Mesenchymal stem cell (in vitro differentiated cells and primary cell): ENCODE measurements at regions not wholly inside any gene's neighbourhood (a gene's known extent, or its start where the extent isn't known, plus 50 kb on each side); places are given as distances from the start of the nearest gene placed in this dataset.

Experiments
- DNase-seq: peaks from one replicate; pipeline ENCODE4 v3.0.0-alpha.2; 2013
- H2AFZ ChIP-seq: one replicate; pipeline ENCODE4 v1.6.1; 2013; ENCODE audit warnings: low read depth, mild to moderate bottlenecking, control low read depth, inconsistent platforms, low read length, moderate library complexity
- H2AK5ac ChIP-seq: 2 replicates; pipeline ENCODE4 v1.6.1; 2013; ENCODE audit warnings: low read length, moderate library complexity, mild to moderate bottlenecking, inconsistent platforms; ENCODE audit not compliant: severe bottlenecking
- H2BK120ac ChIP-seq: one replicate; pipeline ENCODE4 v1.6.1; 2013; ENCODE audit warnings: low read depth, mild to moderate bottlenecking, inconsistent platforms, low read length, moderate library complexity
- H2BK12ac ChIP-seq, 2 experiments: one replicate each; pipeline ENCODE4 v1.6.1; 2013; ENCODE audit warnings: inconsistent platforms in 2 of 2, low read length in 2 of 2, mild to moderate bottlenecking in 2 of 2, moderate library complexity in 2 of 2, control low read depth in 1 of 2
- H2BK15ac ChIP-seq: one replicate; pipeline ENCODE4 v1.6.1; 2013; ENCODE audit warnings: mild to moderate bottlenecking, low read depth, inconsistent platforms; ENCODE audit not compliant: poor library complexity, severe bottlenecking
- H2BK5ac ChIP-seq: 2 replicates; pipeline ENCODE4 v1.6.1; 2013; ENCODE audit warnings: low read depth, mild to moderate bottlenecking, low read length, control low read depth, inconsistent platforms; ENCODE audit not compliant: poor library complexity, severe bottlenecking
- H3K14ac ChIP-seq, 2 experiments: one replicate each; pipeline ENCODE4 v1.6.1; 2013; ENCODE audit warnings: inconsistent platforms in 2 of 2, low read length in 2 of 2, control low read depth in 1 of 2, mild to moderate bottlenecking in 1 of 2, moderate library complexity in 1 of 2
- H3K18ac ChIP-seq, 2 experiments: one replicate each; pipeline ENCODE4 v1.6.1; 2013; ENCODE audit warnings: inconsistent platforms in 2 of 2, low read length in 2 of 2, control low read depth in 1 of 2, low read depth in 1 of 2, mild to moderate bottlenecking in 1 of 2
- H3K23ac ChIP-seq, 2 experiments: one replicate each; pipeline ENCODE4 v1.6.1; 2013; ENCODE audit warnings: inconsistent platforms in 2 of 2, low read length in 2 of 2, mild to moderate bottlenecking in 2 of 2, moderate library complexity in 2 of 2, control low read depth in 1 of 2
- H3K27ac ChIP-seq: 2 replicates; pipeline ENCODE4 v1.5.1; 2013; ENCODE audit warnings: mild to moderate bottlenecking, moderate library complexity, low read length, control low read depth, inconsistent platforms; ENCODE audit not compliant: poor library complexity, severe bottlenecking
- H3K27me3 ChIP-seq, 2 experiments: 2 replicates each; pipeline versions ENCODE4 v1.6.1 to v1.7.0; 2013; ENCODE audit warnings: low read length in 2 of 2, mild to moderate bottlenecking in 2 of 2, moderate library complexity in 2 of 2, control low read depth in 1 of 2, inconsistent platforms in 1 of 2; ENCODE audit not compliant: control insufficient read depth in 1 of 2, insufficient read depth in 1 of 2
- H3K36me3 ChIP-seq, 2 experiments: 2 replicates each; pipeline versions ENCODE4 v1.6.1 to v1.7.0; 2013; ENCODE audit warnings: low read length in 2 of 2, control low read depth in 1 of 2, inconsistent platforms in 1 of 2, low read depth in 1 of 2, mild to moderate bottlenecking in 1 of 2; ENCODE audit not compliant: insufficient read depth in 2 of 2, control insufficient read depth in 1 of 2
- H3K4ac ChIP-seq, 2 experiments: one replicate each; pipeline ENCODE4 v1.6.1; 2013; ENCODE audit warnings: inconsistent platforms in 2 of 2, low read length in 2 of 2, mild to moderate bottlenecking in 2 of 2, moderate library complexity in 2 of 2, control low read depth in 1 of 2, low read depth in 1 of 2
- H3K4me1 ChIP-seq: 2 replicates; pipeline ENCODE4 v1.6.1; 2013; ENCODE audit warnings: low read depth, low read length, control low read depth; ENCODE audit not compliant: control insufficient read depth, insufficient read depth
- H3K4me2 ChIP-seq: 2 replicates; pipeline ENCODE4 v1.6.1; 2013; ENCODE audit warnings: low read length, mild to moderate bottlenecking, inconsistent platforms; ENCODE audit not compliant: poor library complexity, severe bottlenecking
- H3K4me3 ChIP-seq, 2 experiments: 2 replicates each; pipeline versions ENCODE4 v1.5.1 to v1.7.0; 2013; ENCODE audit warnings: low read length in 2 of 2, mild to moderate bottlenecking in 2 of 2, control low read depth in 1 of 2, low read depth in 1 of 2; ENCODE audit not compliant: insufficient read depth in 1 of 2
- H3K79me1 ChIP-seq: replicated peaks from 2 replicates; pipeline ENCODE4 v1.6.1; 2013; ENCODE audit warnings: mild to moderate bottlenecking, control low read depth, low read length, inconsistent platforms; ENCODE audit not compliant: poor library complexity, severe bottlenecking
- H3K9ac ChIP-seq: 2 replicates; pipeline ENCODE4 v1.7.0; 2013; ENCODE audit warnings: mild to moderate bottlenecking, low read length, moderate library complexity
- H3K9me3 ChIP-seq: 2 replicates; pipeline ENCODE4 v1.7.0; 2013; ENCODE audit warnings: mild to moderate bottlenecking, low read length; ENCODE audit not compliant: control insufficient read depth
- H4K8ac ChIP-seq: one replicate; pipeline ENCODE4 v1.6.1; 2013; ENCODE audit warnings: inconsistent platforms, mild to moderate bottlenecking, low read length, moderate library complexity
- H4K91ac ChIP-seq: one replicate; pipeline ENCODE4 v1.6.1; 2013; ENCODE audit warnings: mild to moderate bottlenecking, low read length, inconsistent platforms
- WGBS: methylation state at CpG from one replicate; pipeline ENCODE4 v1.1.7; 2013; ENCODE audit warnings: mixed read lengths; 5-methylcytosine and 5-hydroxymethylcytosine counted together

DNA sequence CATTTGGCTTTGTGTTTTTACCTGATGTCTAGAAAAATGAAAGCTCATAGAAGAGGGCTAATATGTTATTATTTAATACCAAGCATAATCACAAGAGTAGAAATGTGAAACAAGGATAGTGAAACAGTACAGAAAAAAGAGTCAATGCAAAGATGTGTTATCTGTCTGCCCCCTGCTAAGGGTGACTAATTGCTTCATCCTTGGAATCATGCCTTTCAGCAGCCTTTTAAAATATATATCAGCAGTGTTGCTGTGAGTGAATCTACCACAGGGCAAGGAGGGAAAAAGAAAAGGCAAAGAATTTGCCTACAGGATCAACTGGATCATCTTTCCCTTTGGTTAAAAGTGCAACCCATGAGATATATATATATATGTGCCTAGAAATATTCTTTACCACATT, 867.2 kb upstream of the RAG2 start:
- H2BK15ac ChIP-seq: no peak overlapping the region
- no peak overlapping the region for H3K18ac ChIP-seq
- no peak overlapping the region for H3K4me2 ChIP-seq
- no peak overlapping the region for H2BK120ac ChIP-seq
- H3K27me3 ChIP-seq: no peaks in the 10 kb centered on the region
- H2BK5ac ChIP-seq: no peak overlapping the region
- H3K4ac ChIP-seq: no peak overlapping the region
- H4K8ac ChIP-seq: no peak overlapping the region
- H3K9ac ChIP-seq: no peak overlapping the region
- H3K79me1 ChIP-seq: no peaks in the 10 kb centered on the region
- no peak for DNase-seq
- no peak overlapping the region for H3K23ac ChIP-seq
- H3K9me3 ChIP-seq: no peaks in the 10 kb centered on the region
- H2AFZ ChIP-seq: no peak overlapping the region
- H3K4me3 ChIP-seq: no peak overlapping the region
- no peaks in the 10 kb centered on the region for H3K4me1 ChIP-seq
- H2AK5ac ChIP-seq: no peak overlapping the region
- H3K27ac ChIP-seq: no peak overlapping the region
- H3K36me3 ChIP-seq: no peaks in the 10 kb centered on the region
- H4K91ac ChIP-seq: no peak overlapping the region
- H2BK12ac ChIP-seq: no peak overlapping the region
- no peak overlapping the region for H3K14ac ChIP-seq

DNA sequence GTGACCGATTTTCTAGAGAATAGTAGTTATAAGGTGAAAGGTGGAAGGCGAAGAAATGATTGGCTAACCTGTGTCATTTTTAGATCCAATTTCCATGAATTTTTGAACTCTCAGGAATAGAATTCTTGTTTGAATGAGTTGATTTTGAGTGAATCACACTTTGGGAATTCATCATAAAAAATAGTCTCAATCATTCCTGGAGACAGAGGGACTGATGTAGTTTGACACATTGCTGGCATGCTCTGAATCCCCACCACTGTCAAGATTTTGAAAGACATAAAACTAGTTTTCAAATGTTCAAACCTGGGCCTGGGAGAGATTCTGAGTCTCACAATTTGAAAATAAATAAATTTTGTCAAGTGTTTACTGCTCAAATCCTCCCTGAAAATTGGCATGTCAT, 861.4 kb upstream of the RAG2 start:
- no peak overlapping the region for H4K91ac ChIP-seq
- no peak overlapping the region for H2AK5ac ChIP-seq
- H2AFZ ChIP-seq: no peak overlapping the region
- H2BK5ac ChIP-seq: no peak overlapping the region
- no peak overlapping the region for H2BK12ac ChIP-seq
- no peak overlapping the region for H3K23ac ChIP-seq
- no peak overlapping the region for H3K27ac ChIP-seq
- H2BK120ac ChIP-seq: no peak overlapping the region
- H3K9me3 ChIP-seq: no peaks in the 10 kb centered on the region
- WGBS: 91% methylated on average over 2 of the region's 2 CpGs
- no peaks in the 10 kb centered on the region for H3K27me3 ChIP-seq
- H3K9ac ChIP-seq: no peak overlapping the region
- H3K18ac ChIP-seq: no peak overlapping the region
- no peak overlapping the region for H3K4me3 ChIP-seq
- H2BK15ac ChIP-seq: no peak overlapping the region
- DNase-seq: no peak
- H4K8ac ChIP-seq: no peak overlapping the region
- no peaks in the 10 kb centered on the region for H3K4me1 ChIP-seq
- H3K36me3 ChIP-seq: no peaks in the 10 kb centered on the region
- H3K79me1 ChIP-seq: no peaks in the 10 kb centered on the region
- H3K4me2 ChIP-seq: no peak overlapping the region
- no peak overlapping the region for H3K4ac ChIP-seq
- no peak overlapping the region for H3K14ac ChIP-seq

DNA sequence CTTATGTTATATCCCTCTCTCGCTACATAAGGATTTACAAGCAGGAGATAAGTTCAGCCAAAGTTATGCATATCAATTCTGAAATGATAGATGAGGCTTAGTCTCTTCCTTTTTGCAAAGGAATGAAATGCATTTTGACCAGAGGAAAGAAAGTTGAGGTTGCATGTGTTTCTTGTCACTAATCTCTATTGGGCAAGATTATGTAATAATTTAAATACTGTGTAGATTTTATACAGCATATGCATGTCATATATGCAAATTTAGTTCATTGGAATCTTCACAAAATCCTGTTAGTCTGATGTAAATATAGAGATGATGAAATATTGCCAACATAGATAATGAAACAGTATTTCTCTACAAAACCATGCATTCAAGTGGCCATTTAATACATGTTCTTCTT, 858.7 kb upstream of the RAG2 start:
- Histone ChIP-seq H3K4me3 (no peak overlapping the region), H2BK120ac (no peak overlapping the region), H2BK5ac (no peak overlapping the region), H3K23ac (no peak overlapping the region), H3K27ac (no peak overlapping the region), H3K4me2 (no peak overlapping the region), H4K91ac (no peak overlapping the region), H3K4me1 (no peaks in the 10 kb centered on the region), H3K14ac (no peak overlapping the region), H3K27me3 (no peaks in the 10 kb centered on the region), H4K8ac (no peak overlapping the region), H3K9ac (no peak overlapping the region), H2BK12ac (no peak overlapping the region), H3K18ac (no peak overlapping the region), H2BK15ac (no peak overlapping the region), H2AK5ac (no peak overlapping the region), H3K4ac (no peak overlapping the region), H3K36me3 (no peaks in the 10 kb centered on the region), H2AFZ (no peak overlapping the region), H3K79me1 (no peaks in the 10 kb centered on the region), H3K9me3 (no peaks in the 10 kb centered on the region)
- no peak for DNase-seq
- WGBS: no CpG with 5 or more reads among the region's 1 CpG

DNA sequence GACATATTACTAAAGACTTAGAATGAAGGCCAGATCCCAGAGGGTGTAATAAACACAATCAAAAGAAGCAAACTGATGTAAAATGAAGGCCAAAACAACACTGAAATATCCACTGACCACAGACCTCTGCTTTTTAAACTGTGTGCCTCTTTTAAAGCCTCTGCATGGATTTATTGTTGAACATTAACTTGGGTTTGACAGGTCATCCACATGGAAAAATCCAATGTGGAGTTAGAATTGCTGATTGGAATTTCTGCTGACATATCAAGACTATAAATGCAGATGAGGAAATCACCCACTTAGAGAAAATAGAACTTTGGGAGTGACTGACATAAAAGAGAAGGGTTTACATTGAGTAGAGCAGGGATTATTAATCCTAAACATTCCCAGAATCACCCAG, 853.9 kb upstream of the RAG2 start:
- no peak overlapping the region for H3K18ac ChIP-seq
- H2AK5ac ChIP-seq: no peak overlapping the region
- H2BK12ac ChIP-seq: no peak overlapping the region
- H3K23ac ChIP-seq: no peak overlapping the region
- no peak overlapping the region for H3K9ac ChIP-seq
- no peak for DNase-seq
- H3K4ac ChIP-seq: no peak overlapping the region
- H4K91ac ChIP-seq: no peak overlapping the region
- no peaks in the 10 kb centered on the region for H3K79me1 ChIP-seq
- H2AFZ ChIP-seq: no peak overlapping the region
- no peak overlapping the region for H2BK5ac ChIP-seq
- no peak overlapping the region for H4K8ac ChIP-seq
- no peaks in the 10 kb centered on the region for H3K36me3 ChIP-seq
- no peak overlapping the region for H3K14ac ChIP-seq
- H3K4me3 ChIP-seq: no peak overlapping the region
- no peaks in the 10 kb centered on the region for H3K27me3 ChIP-seq
- peak overlapping the region; percentile 7 for H3K27ac ChIP-seq
- no peaks in the 10 kb centered on the region for H3K9me3 ChIP-seq
- H2BK15ac ChIP-seq: no peak overlapping the region
- H3K4me2 ChIP-seq: no peak overlapping the region
- no peak overlapping the region for H2BK120ac ChIP-seq
- H3K4me1 ChIP-seq: no peaks in the 10 kb centered on the region
